ENCODE measurements at regions not wholly inside any gene's neighbourhood (a gene's known extent, or its start where the extent isn't known, plus 50 kb on each side); places are given as distances from the start of the nearest gene placed in this dataset.

- DNase-seq (ENCODE audit: low read depth, low spot score) (no peak), ATAC-seq (no peak), FAIRE-seq (no peak)
- H3K79me2 ChIP-seq (ENCODE audit: control insufficient read depth, insufficient read depth, low read length): no peaks in the 10 kb centered on the region
- no peaks in the 10 kb centered on the region for H4K20me1 ChIP-seq (ENCODE audit: control insufficient read depth, insufficient read depth)
- H3K9me3 ChIP-seq (replicated peaks; ENCODE audit: control insufficient read depth, insufficient read depth, low read length): no peaks in the 10 kb centered on the region
- H3K27me3 ChIP-seq (replicated peaks in 1 of 2; ENCODE audit: control insufficient read depth in 2 of 2, insufficient read depth in 2 of 2, low read length in 1 of 2): no peaks in the 10 kb centered on the region
- H3K27ac ChIP-seq (ENCODE audit: control insufficient read depth, insufficient read depth): no peak overlapping the region
- no peaks in the 10 kb centered on the region for H3K36me3 ChIP-seq (ENCODE audit: control insufficient read depth in 2 of 2, insufficient read depth in 2 of 2, low read length in 1 of 2)
- in situ Hi-C loops (cut with MboI): no loop called here
- WGBS (ENCODE audit: insufficient coverage, insufficient replicate concordance, low lambda C conversion rate, missing lambda C conversion rate): 20% methylated on average over 3 of the region's 3 CpGs
- ChIA-PET RAD21 (ENCODE audit: unreplicated experiment) (no interaction called here), SMC1A (ENCODE audit: uncharacterized antibody, unreplicated experiment) (no interaction called here), CTCF (no interaction called here), POLR2A (no interaction called here)
- H3K4me1 ChIP-seq (ENCODE audit: control insufficient read depth, insufficient read depth, low read length): no peaks in the 10 kb centered on the region
- H3K9ac ChIP-seq (ENCODE audit: control insufficient read depth, insufficient read depth, low read length): no peak overlapping the region
- no peak overlapping the region for H3K4me3 ChIP-seq
- intact Hi-C loops (cut with micrococcal nuclease; ENCODE audit: unreplicated experiment): no loop called here
- H2AFZ ChIP-seq (ENCODE audit: control insufficient read depth, low read depth, low read length): no peak overlapping the region
- BruUV-seq (replicated peaks): no TSS peak
- TF ChIP-seq SRF (IDR thresholded peaks at IDR 0.05; ENCODE audit: low read depth in 2 of 2, low read length in 2 of 2) (no peak), HDGF (IDR thresholded peaks at IDR 0.05) (no peak), FOS (IDR thresholded peaks at IDR 0.05; ENCODE audit: borderline replicate concordance, extremely low read depth, insufficient read length) (no peak), ASH2L (IDR thresholded peaks at IDR 0.05; ENCODE audit: borderline replicate concordance, low read depth) (no peak), POLR2AphosphoS2 (IDR thresholded peaks at IDR 0.05; ENCODE audit: low read depth, low read length) (no peak)
- TF ChIP-seq, protein P1, sequence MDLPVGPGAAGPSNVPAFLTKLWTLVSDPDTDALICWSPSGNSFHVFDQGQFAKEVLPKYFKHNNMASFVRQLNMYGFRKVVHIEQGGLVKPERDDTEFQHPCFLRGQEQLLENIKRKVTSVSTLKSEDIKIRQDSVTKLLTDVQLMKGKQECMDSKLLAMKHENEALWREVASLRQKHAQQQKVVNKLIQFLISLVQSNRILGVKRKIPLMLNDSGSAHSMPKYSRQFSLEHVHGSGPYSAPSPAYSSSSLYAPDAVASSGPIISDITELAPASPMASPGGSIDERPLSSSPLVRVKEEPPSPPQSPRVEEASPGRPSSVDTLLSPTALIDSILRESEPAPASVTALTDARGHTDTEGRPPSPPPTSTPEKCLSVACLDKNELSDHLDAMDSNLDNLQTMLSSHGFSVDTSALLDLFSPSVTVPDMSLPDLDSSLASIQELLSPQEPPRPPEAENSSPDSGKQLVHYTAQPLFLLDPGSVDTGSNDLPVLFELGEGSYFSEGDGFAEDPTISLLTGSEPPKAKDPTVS (IDR thresholded peaks at IDR 0.05; ENCODE audit: low read depth, low read length): no peak
- no peak overlapping the region for H3K4me2 ChIP-seq (ENCODE audit: control insufficient read depth, insufficient read depth)
These were observed 502.8 kb downstream of the HS3ST4 start for GRCh38 chr16:26194526-26194925.

DNA sequence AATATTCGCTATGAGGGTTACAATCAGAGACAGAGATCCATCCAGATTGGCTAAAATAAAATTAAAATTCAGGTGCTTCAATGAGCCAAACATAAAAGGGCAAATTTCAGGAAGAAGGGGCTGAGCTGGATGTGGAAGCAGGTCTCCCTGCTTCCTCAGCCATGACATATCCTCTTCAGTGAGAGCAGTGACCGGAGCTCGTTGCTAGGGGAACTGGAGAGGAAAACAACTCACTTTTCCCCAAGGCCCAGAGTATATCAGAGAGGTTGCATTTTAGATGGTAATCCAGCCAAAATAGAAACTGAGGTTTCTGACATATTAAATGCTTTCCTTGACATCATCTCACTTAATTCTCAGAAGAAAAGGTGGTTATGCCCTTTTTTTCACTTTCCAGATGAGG is 503.5 kb downstream of the HS3ST4 start:
- Histone ChIP-seq H3K9me3 (replicated peaks; ENCODE audit: control insufficient read depth, insufficient read depth, low read length) (no peaks in the 10 kb centered on the region), H3K27me3 (replicated peaks in 1 of 2; ENCODE audit: control insufficient read depth in 2 of 2, insufficient read depth in 2 of 2, low read length in 1 of 2) (no peaks in the 10 kb centered on the region), H3K36me3 (ENCODE audit: control insufficient read depth in 2 of 2, insufficient read depth in 2 of 2, low read length in 1 of 2) (no peaks in the 10 kb centered on the region), H3K4me3 (no peak overlapping the region), H3K4me1 (ENCODE audit: control insufficient read depth, insufficient read depth, low read length) (no peaks in the 10 kb centered on the region), H3K9ac (ENCODE audit: control insufficient read depth, insufficient read depth, low read length) (no peak overlapping the region), H3K79me2 (ENCODE audit: control insufficient read depth, insufficient read depth, low read length) (no peaks in the 10 kb centered on the region), H4K20me1 (ENCODE audit: control insufficient read depth, insufficient read depth) (no peaks in the 10 kb centered on the region), H3K4me2 (ENCODE audit: control insufficient read depth, insufficient read depth) (no peak overlapping the region), H3K27ac (ENCODE audit: control insufficient read depth, insufficient read depth) (no peak overlapping the region), H2AFZ (ENCODE audit: control insufficient read depth, low read depth, low read length) (no peak overlapping the region)
- POLR2A ChIA-PET: no interaction called here
- intact Hi-C loops (cut with micrococcal nuclease; ENCODE audit: unreplicated experiment) (no loop called here), in situ Hi-C loops (cut with MboI) (no loop called here)
- no TSS peak for BruUV-seq (replicated peaks)
- DNase-seq (ENCODE audit: low read depth, low spot score): no peak
- SMC1A ChIA-PET (ENCODE audit: uncharacterized antibody, unreplicated experiment): no interaction called here
- TF ChIP-seq MEF2A (IDR thresholded peaks at IDR 0.05; ENCODE audit: insufficient read depth, low read depth, low read length) (no peak), RB1 (IDR thresholded peaks at IDR 0.05; ENCODE audit: borderline replicate concordance) (no peak), TARDBP (IDR thresholded peaks at IDR 0.05; ENCODE audit: borderline replicate concordance) (no peak), RAD51 (IDR thresholded peaks at IDR 0.05) (no peak), MEF2B (IDR thresholded peaks at IDR 0.05; ENCODE audit: partially characterized antibody, poor library complexity, severe bottlenecking) (no peak), HDAC6 (IDR thresholded peaks at IDR 0.05; ENCODE audit: unreplicated experiment) (no peak), MTA2 (IDR thresholded peaks at IDR 0.05; ENCODE audit: low read depth) (no peak)
- no peak for FAIRE-seq
- WGBS (ENCODE audit: insufficient coverage, insufficient replicate concordance, low lambda C conversion rate, missing lambda C conversion rate): 20% methylated on average over 3 of the region's 3 CpGs
- no peak for ATAC-seq
- CTCF ChIA-PET: no interaction called here
- RAD21 ChIA-PET (ENCODE audit: unreplicated experiment): no interaction called here

Measured in GM12878 (cell line).